H9 (cell line): ENCODE measurements at regions not wholly inside any gene's neighbourhood (a gene's known extent, or its start where the extent isn't known, plus 50 kb on each side); places are given as distances from the start of the nearest gene placed in this dataset.

ENCODE experiments used
- DNase-seq: peaks from one replicate; pipeline ENCODE4 v3.0.0-alpha.2; 2017
- H2AFZ ChIP-seq: one replicate; pipeline ENCODE4 v1.6.1; 2013; ENCODE audit warnings: mild to moderate bottlenecking, low read length, control low read depth, moderate library complexity
- H2AK5ac ChIP-seq: 2 replicates; pipeline ENCODE4 v1.6.1; 2013; ENCODE audit warnings: low read length, control low read depth, mixed read lengths; ENCODE audit not compliant: insufficient read length
- H2BK120ac ChIP-seq: one replicate; pipeline ENCODE4 v1.6.1; 2013; ENCODE audit warnings: low read depth, mild to moderate bottlenecking, low read length, control low read depth, inconsistent platforms; ENCODE audit not compliant: poor library complexity, severe bottlenecking
- H2BK12ac ChIP-seq: 2 replicates; pipeline ENCODE4 v1.6.1; 2013; ENCODE audit warnings: low read length, control low read depth, mixed read lengths, low read depth; ENCODE audit not compliant: insufficient read length
- H2BK15ac ChIP-seq: 2 replicates; pipeline ENCODE4 v1.6.1; 2013; ENCODE audit warnings: low read depth, low read length, control low read depth
- H2BK20ac ChIP-seq: one replicate; pipeline ENCODE4 v1.6.1; 2013; ENCODE audit warnings: low read depth, mild to moderate bottlenecking, low read length, control low read depth, inconsistent platforms; ENCODE audit not compliant: poor library complexity, severe bottlenecking
- H2BK5ac ChIP-seq: 2 replicates; pipeline ENCODE4 v1.6.1; 2013; ENCODE audit warnings: low read length, control low read depth, mixed read lengths; ENCODE audit not compliant: insufficient read length
- H3K14ac ChIP-seq: 2 replicates; pipeline ENCODE4 v1.6.1; 2013; ENCODE audit warnings: low read length, control low read depth; ENCODE audit not compliant: insufficient read depth
- H3K18ac ChIP-seq: 2 replicates; pipeline ENCODE4 v1.6.1; 2013; ENCODE audit warnings: low read depth, mild to moderate bottlenecking, mixed read lengths, low read length, control low read depth; ENCODE audit not compliant: insufficient read length
- H3K23ac ChIP-seq: 2 replicates; pipeline ENCODE4 v1.6.1; 2013; ENCODE audit warnings: low read length, control low read depth, mixed read lengths, low read depth; ENCODE audit not compliant: insufficient read length
- H3K23me2 ChIP-seq: 2 replicates; pipeline ENCODE4 v1.6.1; 2013; ENCODE audit warnings: low read depth, mild to moderate bottlenecking, mixed read lengths, low read length, control low read depth; ENCODE audit not compliant: insufficient read length, poor library complexity, severe bottlenecking
- H3K27ac ChIP-seq: 2 replicates; pipeline ENCODE4 v1.5.1; 2013; ENCODE audit warnings: low read length, control low read depth, mixed read lengths, low read depth; ENCODE audit not compliant: insufficient read length
- H3K27me3 ChIP-seq: 2 replicates; pipeline ENCODE4 v1.6.1; 2013; ENCODE audit warnings: low read length, control low read depth, inconsistent platforms; ENCODE audit not compliant: insufficient read depth
- H3K4ac ChIP-seq: 2 replicates; pipeline ENCODE4 v1.6.1; 2013; ENCODE audit warnings: low read depth, mild to moderate bottlenecking, control low read depth, inconsistent platforms, low read length, moderate library complexity
- H3K4me1 ChIP-seq: 2 replicates; pipeline ENCODE4 v1.6.1; 2013; ENCODE audit warnings: low read length, control low read depth, inconsistent platforms; ENCODE audit not compliant: insufficient read depth
- H3K4me2 ChIP-seq: 2 replicates; pipeline ENCODE4 v1.6.1; 2013; ENCODE audit warnings: low read length, control low read depth, mixed read lengths; ENCODE audit not compliant: insufficient read length, insufficient read depth
- H3K56ac ChIP-seq: 2 replicates; pipeline ENCODE4 v1.6.1; 2013; ENCODE audit warnings: low read depth, mild to moderate bottlenecking, mixed read lengths, low read length, control low read depth; ENCODE audit not compliant: insufficient read length
- H3K79me1 ChIP-seq: 2 replicates; pipeline ENCODE4 v1.6.1; 2013; ENCODE audit warnings: low read depth, mild to moderate bottlenecking, moderate library complexity, low read length, control low read depth, inconsistent platforms; ENCODE audit not compliant: insufficient read depth, poor library complexity, severe bottlenecking
- H3K79me2 ChIP-seq: 2 replicates; pipeline ENCODE4 v1.6.1; 2013; ENCODE audit warnings: low read length, control low read depth, inconsistent platforms; ENCODE audit not compliant: insufficient read depth
- H3K9ac ChIP-seq: 2 replicates; pipeline ENCODE4 v1.6.1; 2013; ENCODE audit warnings: low read length, control low read depth, mixed read lengths; ENCODE audit not compliant: insufficient read length; ENCODE audit errors: extremely low read depth
- H3K9me3 ChIP-seq: one replicate; pipeline ENCODE4 v1.6.1; 2013; ENCODE audit warnings: low read depth, low read length, inconsistent platforms; ENCODE audit not compliant: control insufficient read depth
- H3T11ph ChIP-seq: one replicate; pipeline ENCODE4 v1.6.1; 2013; ENCODE audit warnings: mild to moderate bottlenecking, low read length, control low read depth, inconsistent platforms
- H4K20me1 ChIP-seq: one replicate; pipeline ENCODE4 v1.6.1; 2013; ENCODE audit not compliant: control insufficient read depth, insufficient read length, insufficient read depth
- H4K5ac ChIP-seq: 2 replicates; pipeline ENCODE4 v1.6.1; 2013; ENCODE audit warnings: low read depth, mild to moderate bottlenecking, mixed read lengths, low read length, control low read depth; ENCODE audit not compliant: insufficient read length
- H4K8ac ChIP-seq: replicated peaks from 2 replicates; pipeline ENCODE4 v1.6.1; 2013; ENCODE audit warnings: low read length, control low read depth, mixed read lengths, low read depth; ENCODE audit not compliant: insufficient read length
- H4K91ac ChIP-seq: 2 replicates; pipeline ENCODE4 v1.6.1; 2013; ENCODE audit warnings: low read depth, mild to moderate bottlenecking, moderate library complexity, mixed read lengths, low read length, control low read depth; ENCODE audit not compliant: insufficient read length
- H3K27ac Mint-ChIP-seq, 3 experiments: 2 replicates in 2 of 3; 3 replicates in 1 of 3; pipeline ENCODE4 v1.8.0; 2020 to 2021; ENCODE audit warnings: mixed read lengths in 3 of 3, mild to moderate bottlenecking in 1 of 3, moderate library complexity in 1 of 3
- H3K27me3 Mint-ChIP-seq: 2 replicates; pipeline ENCODE4 v1.8.0; 2021; ENCODE audit warnings: low read depth, mild to moderate bottlenecking, moderate library complexity, mixed read lengths
- H3K36me3 Mint-ChIP-seq, 3 experiments: 2 replicates in 2 of 3; 3 replicates in 1 of 3; pipeline ENCODE4 v1.8.0; 2020 to 2021; ENCODE audit warnings: low read depth in 3 of 3, mixed read lengths in 3 of 3; ENCODE audit not compliant: insufficient read depth in 1 of 3
- H3K4me1 Mint-ChIP-seq, 2 experiments: 2 replicates each; pipeline ENCODE4 v1.8.0; 2020; ENCODE audit warnings: mixed read lengths in 2 of 2
- H3K4me3 Mint-ChIP-seq, 2 experiments: 2 replicates in 1 of 2; 3 replicates in 1 of 2; pipeline ENCODE4 v1.8.0; 2020 to 2021; ENCODE audit warnings: mild to moderate bottlenecking in 2 of 2, mixed read lengths in 2 of 2, moderate library complexity in 1 of 2
- H3K9me3 Mint-ChIP-seq, 2 experiments: 2 replicates in 1 of 2; 3 replicates in 1 of 2; pipeline ENCODE4 v1.8.0; 2020; ENCODE audit warnings: mild to moderate bottlenecking in 2 of 2, mixed read lengths in 2 of 2, moderate library complexity in 1 of 2
- WGBS: extraction: QIAGEN DNeasy Blood & Tissue Kit; methylation state at CpG from one replicate; pipeline ENCODE4 v1.1.7; 2013; ENCODE audit warnings: missing lambda C conversion rate, low lambda C conversion rate, mixed read lengths; ENCODE audit not compliant: insufficient read length; ENCODE audit errors: extremely low coverage; 5-methylcytosine and 5-hydroxymethylcytosine counted together
- TF ChIP-seq, protein P1 (sequence below): fragments of 200-600 bp; sonication (generic); conservative IDR thresholded peaks from 3 replicates; pipeline ENCODE4 v1.8.0; 2021; ENCODE audit warnings: antibody characterized with exemption, mild to moderate bottlenecking

DNA sequence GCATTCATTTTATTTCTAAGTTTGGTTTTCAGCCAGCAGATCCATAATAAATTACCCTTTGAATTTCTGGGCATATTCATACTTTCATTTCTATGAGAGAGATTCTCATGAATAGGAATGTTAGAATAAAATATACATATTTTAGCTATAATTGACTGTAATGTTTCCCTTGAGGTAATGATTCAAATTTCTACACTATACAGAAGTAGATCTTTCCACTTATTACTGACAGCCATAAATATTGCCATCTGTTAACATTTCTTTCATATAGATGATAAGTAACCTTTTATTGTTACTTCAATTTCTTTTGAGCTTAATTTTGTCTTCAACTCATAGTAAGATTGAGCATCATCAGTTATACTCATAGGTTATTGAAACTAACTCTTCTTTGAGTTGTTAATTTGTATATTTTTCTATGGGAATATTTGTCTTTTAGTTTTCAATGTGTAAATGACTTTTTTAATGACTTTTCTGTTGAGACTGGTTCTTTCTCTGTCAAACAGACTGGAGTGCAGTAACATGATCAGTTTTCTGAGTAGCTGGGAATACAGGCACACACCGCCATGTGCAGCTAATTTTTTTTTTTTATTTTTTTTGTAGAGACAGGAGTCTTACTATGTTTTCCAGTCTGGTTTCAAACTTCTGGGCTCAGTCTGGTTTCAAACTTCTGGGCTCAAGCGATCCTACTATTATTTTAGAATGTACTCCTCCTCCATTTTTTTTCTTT lies 991.6 kb downstream of the SLC6A15 start:
- Histone ChIP-seq H2BK5ac (no peak overlapping the region), H3K27me3 (no peaks in the 10 kb centered on the region), H2BK20ac (no peak overlapping the region), H2BK12ac (no peak overlapping the region), H3K4me2 (no peak overlapping the region), H3K23me2 (no peaks in the 10 kb centered on the region), H4K8ac (no peak overlapping the region), H2AK5ac (no peak overlapping the region), H4K20me1 (no peaks in the 10 kb centered on the region), H3K27ac (no peak overlapping the region), H4K91ac (no peak overlapping the region), H3K79me1 (no peaks in the 10 kb centered on the region), H2BK15ac (no peak overlapping the region), H3K9ac (no peak overlapping the region), H3K4ac (no peak overlapping the region), H3K9me3 (no peaks in the 10 kb centered on the region), H3T11ph (no peak overlapping the region), H2AFZ (no peak overlapping the region), H3K18ac (no peak overlapping the region), H3K56ac (no peak overlapping the region), H3K14ac (no peak overlapping the region), H3K79me2 (no peaks in the 10 kb centered on the region), H4K5ac (no peak overlapping the region), H3K23ac (no peak overlapping the region), H3K4me1 (no peaks in the 10 kb centered on the region), H2BK120ac (no peak overlapping the region)
- Mint-ChIP-seq H3K4me1 (no peaks in the 10 kb centered on the region), H3K4me3 (no peak overlapping the region), H3K9me3 (no peaks in the 10 kb centered on the region), H3K36me3 (no peaks in the 10 kb centered on the region), H3K27ac (no peak overlapping the region), H3K27me3 (no peaks in the 10 kb centered on the region)
- TF ChIP-seq, protein P1, sequence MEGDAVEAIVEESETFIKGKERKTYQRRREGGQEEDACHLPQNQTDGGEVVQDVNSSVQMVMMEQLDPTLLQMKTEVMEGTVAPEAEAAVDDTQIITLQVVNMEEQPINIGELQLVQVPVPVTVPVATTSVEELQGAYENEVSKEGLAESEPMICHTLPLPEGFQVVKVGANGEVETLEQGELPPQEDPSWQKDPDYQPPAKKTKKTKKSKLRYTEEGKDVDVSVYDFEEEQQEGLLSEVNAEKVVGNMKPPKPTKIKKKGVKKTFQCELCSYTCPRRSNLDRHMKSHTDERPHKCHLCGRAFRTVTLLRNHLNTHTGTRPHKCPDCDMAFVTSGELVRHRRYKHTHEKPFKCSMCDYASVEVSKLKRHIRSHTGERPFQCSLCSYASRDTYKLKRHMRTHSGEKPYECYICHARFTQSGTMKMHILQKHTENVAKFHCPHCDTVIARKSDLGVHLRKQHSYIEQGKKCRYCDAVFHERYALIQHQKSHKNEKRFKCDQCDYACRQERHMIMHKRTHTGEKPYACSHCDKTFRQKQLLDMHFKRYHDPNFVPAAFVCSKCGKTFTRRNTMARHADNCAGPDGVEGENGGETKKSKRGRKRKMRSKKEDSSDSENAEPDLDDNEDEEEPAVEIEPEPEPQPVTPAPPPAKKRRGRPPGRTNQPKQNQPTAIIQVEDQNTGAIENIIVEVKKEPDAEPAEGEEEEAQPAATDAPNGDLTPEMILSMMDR = no peak
- no peak for DNase-seq
- no CpG with 5 or more reads among the region's 2 CpGs for WGBS
